GM13976 (cell line): ENCODE measurements at regions not wholly inside any gene's neighbourhood (a gene's known extent, or its start where the extent isn't known, plus 50 kb on each side); places are given as distances from the start of the nearest gene placed in this dataset.

Source experiments
- DNase-seq: peaks from one replicate; pipeline ENCODE4 v3.0.0; 2012; ENCODE audit warnings: low spot score
- in situ Hi-C: fragments of 300-500 bp; cut with MboI; formaldehyde crosslinking; loops from one replicate; pipeline ENCODE4 v1.12.0; 2022; ENCODE audit warnings: low sequenced_read_pairs, mixed read lengths, inconsistent platforms; ENCODE audit not compliant: unreplicated experiment
- TF ChIP-seq, protein P1 (sequence below): IDR thresholded peaks from 2 replicates; pipeline ENCODE4 v1.5.1; 2012; ENCODE audit warnings: borderline replicate concordance, mild to moderate bottlenecking; ENCODE audit not compliant: insufficient read depth; ENCODE audit errors: extremely low read depth, missing control alignments, control extremely low read depth

DNA sequence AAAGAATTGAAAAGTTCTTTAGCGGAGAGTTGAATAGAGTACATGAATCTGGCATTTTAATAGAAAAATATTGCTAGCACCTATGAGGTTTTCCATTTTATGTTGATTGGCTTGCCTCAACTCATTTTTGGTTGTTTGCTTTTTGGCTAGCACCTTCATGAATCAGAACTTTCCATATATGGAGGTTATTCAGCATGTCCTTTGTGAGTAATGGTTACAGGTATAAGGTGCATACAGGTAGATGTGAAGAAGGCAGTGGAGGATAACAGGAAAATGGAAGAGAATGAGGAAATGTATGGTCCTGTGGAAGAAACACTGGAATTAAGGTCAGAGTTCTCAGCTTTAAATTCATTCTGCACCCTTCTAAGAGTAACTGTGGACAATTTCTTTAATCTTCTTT lies 98.1 kb upstream of the GBE1 start:
- in situ Hi-C loops, result no loop called here
- no peak for DNase-seq
- TF ChIP-seq, protein P1, sequence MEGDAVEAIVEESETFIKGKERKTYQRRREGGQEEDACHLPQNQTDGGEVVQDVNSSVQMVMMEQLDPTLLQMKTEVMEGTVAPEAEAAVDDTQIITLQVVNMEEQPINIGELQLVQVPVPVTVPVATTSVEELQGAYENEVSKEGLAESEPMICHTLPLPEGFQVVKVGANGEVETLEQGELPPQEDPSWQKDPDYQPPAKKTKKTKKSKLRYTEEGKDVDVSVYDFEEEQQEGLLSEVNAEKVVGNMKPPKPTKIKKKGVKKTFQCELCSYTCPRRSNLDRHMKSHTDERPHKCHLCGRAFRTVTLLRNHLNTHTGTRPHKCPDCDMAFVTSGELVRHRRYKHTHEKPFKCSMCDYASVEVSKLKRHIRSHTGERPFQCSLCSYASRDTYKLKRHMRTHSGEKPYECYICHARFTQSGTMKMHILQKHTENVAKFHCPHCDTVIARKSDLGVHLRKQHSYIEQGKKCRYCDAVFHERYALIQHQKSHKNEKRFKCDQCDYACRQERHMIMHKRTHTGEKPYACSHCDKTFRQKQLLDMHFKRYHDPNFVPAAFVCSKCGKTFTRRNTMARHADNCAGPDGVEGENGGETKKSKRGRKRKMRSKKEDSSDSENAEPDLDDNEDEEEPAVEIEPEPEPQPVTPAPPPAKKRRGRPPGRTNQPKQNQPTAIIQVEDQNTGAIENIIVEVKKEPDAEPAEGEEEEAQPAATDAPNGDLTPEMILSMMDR, result no peak

DNA sequence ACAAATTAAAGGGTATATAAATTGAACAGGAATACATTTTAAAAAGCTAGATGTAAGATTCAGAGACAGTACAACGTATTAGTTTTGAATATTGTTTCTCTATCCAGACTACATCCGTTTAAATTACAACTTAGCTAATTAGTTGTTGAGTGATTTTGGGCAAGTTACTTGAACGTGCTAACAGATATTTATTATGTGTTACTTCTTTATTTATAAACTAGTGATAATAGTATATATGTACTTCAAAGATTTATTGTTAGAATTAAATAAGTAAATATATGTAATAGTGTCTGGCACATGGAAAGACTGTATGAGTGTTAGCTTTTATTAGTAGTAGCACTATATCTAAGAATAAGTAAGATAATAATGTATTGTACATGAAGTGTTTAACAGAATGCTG lies 92.0 kb upstream of the GBE1 start:
- in situ Hi-C loops, result no loop called here
- TF ChIP-seq, protein P1, result no peak

DNA sequence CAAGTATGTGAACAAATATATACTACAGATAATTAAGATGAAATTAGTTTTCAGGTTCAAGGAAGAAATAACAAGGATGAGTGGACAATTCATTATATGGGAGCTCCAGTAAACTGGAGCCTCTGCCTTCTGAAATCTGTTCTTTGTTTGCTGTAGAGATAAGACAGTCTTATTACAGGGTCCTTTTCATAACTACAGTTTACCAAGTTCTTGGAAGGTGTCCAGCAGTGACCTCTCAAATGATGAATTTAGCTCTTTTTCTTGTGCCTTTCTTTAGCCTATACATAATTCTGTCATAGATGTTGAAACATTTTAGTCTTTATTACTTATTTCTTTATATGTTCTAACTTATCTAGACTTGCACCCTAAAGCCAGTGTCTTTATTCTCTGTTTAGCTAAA lies 89.7 kb upstream of the GBE1 start:
- in situ Hi-C loops, result no loop called here
- no peak for DNase-seq
- TF ChIP-seq, protein P1, result no peak

More for the DNA sequence above, 92.0 kb upstream of the GBE1 start:
- no peak for DNase-seq

DNA sequence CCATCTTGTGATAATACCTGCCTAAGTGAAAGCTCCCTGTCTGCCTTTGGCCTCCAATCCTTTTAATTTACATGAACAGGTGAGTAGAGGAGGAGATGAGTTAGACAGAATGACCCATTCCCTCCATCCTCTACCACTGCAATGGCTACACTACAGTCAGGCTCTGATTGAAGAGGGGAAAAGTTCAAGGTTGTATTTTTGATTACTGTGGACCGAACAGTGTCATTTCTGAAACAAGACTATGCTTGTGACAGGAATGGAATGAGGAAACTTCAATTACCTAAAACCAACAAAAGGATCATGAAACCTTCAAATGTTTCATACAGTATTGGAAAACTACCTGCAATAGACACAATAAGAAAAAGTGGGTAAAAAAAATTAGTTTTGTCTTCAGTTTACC lies 85.5 kb upstream of the GBE1 start:
- TF ChIP-seq, protein P1, result no peak
- DNase-seq, result no peak
- in situ Hi-C loops, result no loop called here

DNA sequence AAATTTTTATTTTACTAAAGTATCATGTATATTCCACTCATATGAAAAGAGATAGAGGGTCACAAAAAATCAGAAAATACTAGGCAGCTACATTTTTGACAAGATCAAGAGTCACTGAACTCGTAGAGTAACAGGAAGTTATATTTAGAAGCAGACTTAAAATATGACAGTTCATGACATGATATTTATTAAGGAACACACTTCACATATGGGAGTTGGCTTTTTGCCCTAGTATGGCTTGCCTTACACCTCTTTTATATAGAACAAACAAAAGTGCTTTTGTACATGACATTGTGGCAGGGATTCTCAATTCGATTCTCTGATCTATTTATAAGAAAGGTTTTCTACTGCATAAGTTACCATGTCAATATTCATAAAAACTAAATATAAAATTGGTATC lies 80.1 kb upstream of the GBE1 start:
- in situ Hi-C loops, result no loop called here
- DNase-seq, result no peak
- TF ChIP-seq, protein P1, result no peak

DNA sequence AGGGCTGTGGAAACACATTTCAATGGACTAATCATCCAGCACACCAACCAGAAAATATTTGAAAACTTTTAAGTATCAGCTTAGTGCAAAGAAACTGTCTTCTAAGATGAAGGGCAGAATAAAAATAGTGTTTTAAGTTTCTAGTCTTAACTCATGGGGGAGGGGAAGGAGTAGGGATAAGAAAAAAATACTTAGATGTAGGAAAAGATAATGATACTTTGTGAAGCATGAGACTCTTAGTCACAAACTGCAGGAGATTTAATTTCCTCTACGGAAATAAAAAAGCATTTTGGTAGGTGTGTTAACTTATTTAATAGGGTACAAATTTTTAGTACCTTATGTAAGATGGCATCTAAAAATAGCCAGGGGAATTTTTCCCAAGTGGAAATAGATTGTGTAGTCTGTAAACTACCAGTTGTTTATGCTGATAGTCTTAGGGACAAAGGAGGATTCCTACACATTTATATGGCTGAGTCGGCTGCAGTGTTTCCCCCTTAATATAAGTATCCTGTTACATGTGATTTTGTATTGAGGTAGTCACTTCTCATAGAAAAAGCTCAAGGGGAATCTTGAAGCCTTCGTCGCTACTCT lies 78.2 kb upstream of the GBE1 start:
- no peak for DNase-seq
- in situ Hi-C loops, result no loop called here
- TF ChIP-seq, protein P1, result no peak
